Muscle of arm (tissue), 1 donor: ENCODE measurements at regions not wholly inside any gene's neighbourhood (a gene's known extent, or its start where the extent isn't known, plus 50 kb on each side); places are given as distances from the start of the nearest gene placed in this dataset.
"Not testable (repeated sequence)": the region's sequence is repeated elsewhere in the genome, so short reads cannot be mapped to it uniquely, and the experiment has no call there.

ENCODE experiments used
- DNase-seq: peaks from one replicate; pipeline ENCODE4 v3.0.0-alpha.2; 2013

DNA sequence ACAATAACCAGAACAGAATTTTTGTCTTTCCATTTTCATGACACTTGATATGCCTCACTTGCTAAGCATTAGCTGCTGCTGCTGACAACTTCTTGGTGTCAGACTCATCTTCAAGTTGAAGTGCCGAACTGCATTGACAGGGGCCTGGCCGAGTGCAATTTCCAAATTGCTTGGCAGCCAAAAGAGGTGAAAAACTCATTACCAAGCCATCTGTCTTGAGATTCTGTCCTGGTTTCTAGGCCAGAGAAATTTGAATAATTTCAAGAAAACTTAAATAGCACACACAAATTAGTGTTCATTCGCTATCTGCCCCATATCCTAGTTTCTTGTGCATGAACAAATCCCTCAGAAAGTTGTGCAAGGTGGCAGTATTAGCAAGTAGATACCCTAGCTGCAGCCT is 165.3 kb upstream of the RASSF8 start:
- no peak for DNase-seq

DNA sequence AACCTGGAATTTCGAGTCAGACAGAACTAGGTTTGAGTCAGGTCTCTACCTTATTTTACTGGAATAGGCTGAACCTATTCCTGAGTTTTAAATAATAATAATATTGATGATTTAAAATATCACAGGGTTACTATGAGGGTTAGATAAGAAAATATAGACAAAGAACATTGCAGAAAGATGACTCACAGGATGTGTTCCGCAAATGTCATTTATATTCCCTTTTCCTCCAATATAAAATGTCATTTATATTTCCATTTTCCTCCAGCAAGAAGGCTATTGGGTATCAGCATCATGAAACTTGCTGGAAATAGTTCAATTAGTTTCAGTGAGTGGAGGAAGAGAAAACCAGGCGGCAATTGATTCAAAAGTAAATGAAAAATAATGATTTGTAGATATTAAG is 163.9 kb upstream of the RASSF8 start:
- DNase-seq: no peak

DNA sequence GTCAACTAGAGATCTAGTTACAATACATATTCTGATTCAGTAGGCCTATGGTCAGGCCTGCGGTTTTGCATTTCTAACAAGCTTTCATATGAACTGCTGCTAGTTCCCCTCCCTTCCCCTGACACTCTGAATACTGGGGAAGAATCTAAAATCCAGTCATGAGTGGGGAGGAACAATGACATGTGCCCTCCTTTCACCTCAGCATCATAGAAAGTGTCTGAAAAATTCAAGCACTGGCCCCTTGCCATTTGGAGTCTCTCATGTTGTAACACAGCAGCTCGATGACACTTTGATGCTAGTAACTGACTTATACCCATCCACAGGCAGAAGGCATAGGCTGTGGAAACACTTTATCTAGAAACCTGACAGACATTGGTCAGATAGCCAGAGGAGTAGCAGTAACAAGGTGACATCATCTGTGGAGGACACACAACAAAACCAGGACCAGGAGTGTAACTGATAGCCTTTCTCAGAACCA is 161.9 kb upstream of the RASSF8 start:
- DNase-seq: no peak

- DNase-seq: no peak
These were observed 161.1 kb upstream of the RASSF8 start for GRCh38 chr12:25797386-25797785.

DNA sequence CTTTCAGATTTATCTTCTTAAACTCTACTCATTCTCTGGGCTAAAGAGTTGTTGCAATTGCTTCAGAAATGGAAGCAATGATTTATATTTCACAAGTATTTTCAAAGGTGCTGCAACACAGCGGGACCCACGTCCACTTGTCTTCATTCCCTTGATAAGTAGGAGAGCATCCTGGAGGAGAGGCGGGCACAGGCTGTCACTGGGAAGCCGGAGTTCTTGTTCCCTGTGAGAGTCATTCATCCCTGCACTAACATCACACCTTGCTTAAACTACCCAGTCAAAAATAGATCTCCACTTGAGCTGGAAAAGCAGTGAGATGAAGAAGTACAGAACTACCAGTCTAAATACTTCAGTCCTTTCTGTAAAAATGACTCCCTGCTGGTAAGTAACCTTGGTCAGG is 160.5 kb upstream of the RASSF8 start:
- DNase-seq: no peak

DNA sequence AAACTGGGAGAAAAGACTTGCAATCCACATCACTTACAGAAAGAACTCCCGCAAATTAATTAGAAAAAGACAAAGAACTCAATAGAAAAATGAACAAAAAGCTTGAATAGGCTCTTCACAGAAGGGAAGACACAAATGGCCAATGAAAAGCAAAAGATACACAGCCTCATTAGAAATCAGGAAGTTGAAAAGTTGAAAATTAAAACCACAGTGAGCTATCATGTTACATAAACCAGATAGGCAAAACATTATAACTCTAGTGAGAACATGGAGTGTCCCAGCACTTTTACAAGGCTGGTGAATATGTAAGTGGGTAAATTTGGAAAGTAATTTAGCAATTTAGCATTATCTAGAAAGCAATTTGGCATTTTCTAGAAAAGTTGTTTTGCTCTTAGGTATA is 158.4 kb upstream of the RASSF8 start:
- DNase-seq: no peak

GRCh38 chr12:25801734-25802133 is 156.7 kb upstream of the RASSF8 start:
- no peak for DNase-seq

DNA sequence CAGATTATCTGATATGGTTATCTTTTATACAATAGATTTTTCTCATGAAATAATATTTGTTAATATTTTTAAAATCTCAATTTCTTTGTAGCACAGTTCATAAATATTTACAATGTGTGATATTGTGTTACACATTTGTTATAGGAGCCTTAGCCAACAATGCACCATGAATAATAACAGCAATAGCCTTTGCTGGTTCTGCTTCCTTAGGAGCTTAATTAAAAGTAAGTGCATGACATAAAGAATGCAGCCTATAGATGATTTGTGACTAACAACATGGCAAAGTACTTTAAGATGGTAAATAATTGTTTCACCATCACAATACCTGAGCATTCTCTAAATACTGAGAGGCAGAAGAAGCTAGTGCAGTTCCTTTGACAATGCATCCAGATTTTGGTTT is 156.3 kb upstream of the RASSF8 start:
- DNase-seq: no peak

GRCh38 chr12:25803029-25803664 is 155.3 kb upstream of the RASSF8 start:
- DNase-seq: not testable (repeated sequence)

DNA sequence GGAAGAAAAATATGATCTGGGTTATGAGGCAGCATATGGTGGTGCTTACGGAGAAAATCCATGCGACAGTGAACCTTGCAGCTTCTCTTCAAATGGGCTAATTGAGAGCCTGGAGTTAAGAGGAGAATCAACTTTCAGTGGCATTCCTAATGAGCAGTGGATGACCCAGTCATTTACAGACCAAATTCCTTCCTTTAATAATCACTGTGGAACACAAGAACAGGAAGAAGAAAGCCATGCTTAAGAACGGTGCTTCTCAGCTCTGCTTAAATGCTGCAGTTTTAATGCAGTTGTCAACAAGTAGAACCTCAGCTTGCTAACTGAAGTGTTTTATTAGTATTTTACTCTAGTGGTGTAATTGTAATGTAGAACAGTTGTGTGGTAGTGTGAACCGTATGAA is 154.2 kb upstream of the RASSF8 start:
- not testable (repeated sequence) for DNase-seq

DNA sequence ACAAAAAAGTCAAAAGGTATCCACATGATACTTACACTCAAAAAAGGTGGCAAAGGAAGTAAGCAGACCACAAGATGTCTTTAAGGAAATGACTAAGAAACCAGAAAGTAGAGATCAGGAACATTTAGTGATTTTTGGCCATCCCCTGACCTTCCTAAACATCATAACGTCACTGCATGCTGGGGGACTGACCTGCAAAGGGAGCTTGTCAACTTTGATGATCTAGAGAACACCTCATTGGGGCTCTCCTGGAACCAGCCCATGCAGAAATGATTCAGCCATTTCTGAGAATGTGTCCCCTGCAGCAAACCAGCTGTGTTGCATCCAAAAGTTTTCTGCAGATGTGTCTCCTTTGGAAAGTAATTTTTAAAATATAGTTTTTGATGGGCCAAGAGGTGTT is 152.2 kb upstream of the RASSF8 start:
- DNase-seq: no peak

DNA sequence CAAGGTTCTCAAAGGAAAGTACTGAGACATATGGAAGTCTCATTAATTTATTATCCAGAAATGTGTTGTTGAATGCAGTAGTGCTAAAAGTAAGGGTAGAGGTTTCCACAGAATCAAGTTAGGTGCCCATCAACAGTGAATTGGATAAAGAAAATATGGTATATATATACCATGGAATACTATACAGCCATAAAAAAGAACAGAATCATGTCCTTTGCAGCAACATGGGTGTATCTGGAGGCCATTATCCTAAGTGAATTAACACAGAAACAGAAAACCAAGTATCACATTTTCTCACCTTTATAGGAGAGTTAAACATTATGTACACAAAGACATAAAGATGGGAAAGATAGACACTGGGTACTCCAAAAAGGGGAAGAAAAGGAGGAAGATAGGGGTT is 149.9 kb upstream of the RASSF8 start:
- DNase-seq: no peak

GRCh38 chr12:25810683-25811082 is 147.8 kb upstream of the RASSF8 start:
- no peak for DNase-seq

GRCh38 chr12:25811656-25812126 is 146.8 kb upstream of the RASSF8 start:
- no peak for DNase-seq

DNA sequence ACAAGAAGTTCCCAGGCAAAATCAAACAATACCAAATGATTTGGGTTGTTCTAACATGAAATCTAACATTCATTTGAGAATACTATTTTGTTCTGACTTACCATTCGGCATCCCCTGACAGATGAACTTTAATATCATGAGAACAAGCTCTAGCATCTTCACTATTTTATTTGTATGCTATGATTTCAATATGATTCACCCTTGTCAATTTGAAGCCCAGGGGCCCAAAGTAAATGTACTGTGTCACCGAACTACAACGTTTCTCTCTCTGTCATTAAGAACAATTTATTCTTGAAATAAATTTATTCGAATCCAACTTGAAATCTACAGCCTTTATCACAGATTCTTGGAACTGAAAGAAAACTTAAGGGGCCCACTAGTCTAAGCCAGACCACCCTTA is 146.2 kb upstream of the RASSF8 start:
- DNase-seq: no peak

DNA sequence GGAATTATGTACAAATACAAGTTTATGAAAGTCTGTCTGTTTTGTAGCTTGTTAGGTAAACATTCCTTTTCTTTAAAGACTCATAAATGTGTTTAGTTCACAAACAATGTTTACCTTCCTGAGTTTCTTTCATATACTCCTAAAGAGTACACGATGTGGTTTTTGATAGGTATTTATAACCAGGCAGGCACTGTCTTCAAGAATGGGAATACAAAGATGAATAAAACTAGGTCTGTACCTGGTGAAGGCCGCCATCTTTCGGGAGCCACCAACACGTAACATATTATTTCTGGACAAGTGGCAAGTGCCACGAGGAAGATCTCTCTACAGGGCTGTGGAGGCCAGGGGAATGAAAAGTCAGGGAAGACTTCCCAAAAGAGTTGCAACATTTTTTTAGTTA is 144.6 kb upstream of the RASSF8 start:
- DNase-seq: no peak

GRCh38 chr12:25816637-25817036 is 141.8 kb upstream of the RASSF8 start:
- no peak for DNase-seq

GRCh38 chr12:25817166-25817565 is 141.3 kb upstream of the RASSF8 start:
- no peak for DNase-seq

GRCh38 chr12:25818596-25819390 is 139.7 kb upstream of the RASSF8 start:
- DNase-seq: peak; percentile 58

DNA sequence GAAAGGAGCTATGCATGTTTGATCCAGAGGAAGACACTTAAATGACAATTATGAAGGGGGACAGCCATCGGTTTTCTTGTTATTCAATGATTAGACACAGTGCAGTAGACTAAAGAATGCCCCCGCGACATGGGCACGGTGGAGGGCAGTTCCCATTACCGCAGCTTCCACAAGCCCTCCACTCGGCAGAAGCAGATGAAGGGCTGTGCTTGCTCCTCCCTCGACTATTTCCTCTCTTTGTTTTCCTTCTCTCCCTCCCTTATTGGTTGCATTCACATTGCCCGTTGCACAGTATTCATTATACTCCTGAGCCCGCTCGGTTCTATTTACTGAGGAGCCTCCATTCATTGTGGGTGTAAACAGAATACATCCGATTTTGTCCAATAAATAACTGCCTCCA is 138.8 kb upstream of the RASSF8 start:
- DNase-seq: no peak

- no peak for DNase-seq
These were observed 136.2 kb upstream of the RASSF8 start for GRCh38 chr12:25822281-25822680.

DNA sequence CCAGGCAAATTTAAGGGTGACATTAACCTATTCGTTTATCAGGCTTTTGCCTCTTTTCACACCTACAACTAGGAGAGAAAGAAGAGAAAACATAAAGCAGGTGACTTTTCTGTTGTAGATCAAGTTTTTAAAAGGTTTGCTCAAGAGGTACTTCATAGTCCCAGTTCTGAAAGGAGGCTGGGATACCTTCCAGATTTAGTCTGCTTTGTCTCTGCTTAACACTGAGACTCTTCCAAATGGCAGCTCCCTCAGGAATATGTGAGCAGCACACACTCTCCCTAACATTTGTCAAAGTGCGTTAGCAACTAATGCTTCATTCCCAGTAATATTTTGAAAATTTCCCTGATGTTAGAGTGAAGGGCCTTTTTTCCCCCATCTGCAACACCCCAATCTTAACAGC is 133.7 kb upstream of the RASSF8 start:
- peak; percentile 83 for DNase-seq

DNA sequence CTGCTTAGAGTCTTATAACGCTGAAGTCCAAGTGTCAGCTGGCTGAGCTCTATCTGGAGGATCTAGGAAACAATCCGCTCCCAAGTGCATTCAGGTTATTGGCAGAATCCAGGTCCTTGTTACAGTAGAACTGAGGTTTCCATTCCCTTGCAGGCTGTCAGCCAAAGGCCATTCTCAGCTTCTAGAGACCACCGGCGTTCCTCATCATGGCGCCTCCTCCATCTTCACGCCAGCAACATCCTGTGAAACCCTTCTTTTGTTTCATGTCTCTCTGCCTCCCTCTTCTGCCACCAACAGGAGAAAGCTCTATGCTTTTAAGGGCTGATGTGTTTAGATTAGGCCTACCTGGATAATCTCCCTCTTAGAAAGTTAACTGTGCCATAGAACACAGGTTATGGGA is 133.0 kb upstream of the RASSF8 start:
- DNase-seq: peak; percentile 93

DNA sequence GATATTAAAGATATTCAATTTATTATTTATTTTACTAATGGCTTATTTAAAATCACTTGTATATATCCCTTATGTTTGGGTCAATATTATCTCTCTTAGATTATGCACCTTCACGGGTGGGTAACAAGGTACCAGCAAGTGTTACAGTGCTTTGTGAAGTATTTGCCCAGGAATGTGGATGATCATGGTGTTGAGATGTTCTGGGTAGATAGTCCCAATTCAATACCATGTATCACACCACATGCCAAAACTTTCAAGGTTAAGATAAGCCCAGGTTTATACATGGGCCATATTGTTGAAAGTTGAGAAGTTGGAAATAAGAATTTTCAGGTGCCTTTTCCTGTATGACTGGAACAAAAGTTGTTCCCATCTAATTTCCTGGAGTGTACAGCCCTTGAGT is 131.3 kb upstream of the RASSF8 start:
- no peak for DNase-seq
